ENCODE measurements at regions not wholly inside any gene's neighbourhood (a gene's known extent, or its start where the extent isn't known, plus 50 kb on each side); places are given as distances from the start of the nearest gene placed in this dataset.

- H3K9ac ChIP-seq (ENCODE audit: insufficient read depth in 1 of 2, low read depth in 2 of 2, low read length in 2 of 2), result no peak overlapping the region
- H3K36me3 ChIP-seq (ENCODE audit: control insufficient read depth, insufficient read depth, low read length), result no peaks in the 10 kb centered on the region
- no peak overlapping the region for H3K4me3 ChIP-seq
- H2AFZ ChIP-seq (ENCODE audit: low read depth, low read length), result 0 out of 2 replicates have a peak overlapping the region, but pooled peaks have one; percentile 22
- in situ Hi-C loops (cut with MboI), result no loop called here
- H3K9me3 ChIP-seq (replicated peaks; ENCODE audit: control insufficient read depth, insufficient read depth, low read depth, low read length), result no peaks in the 10 kb centered on the region
- H3K4me2 ChIP-seq (ENCODE audit: insufficient read depth, low read length), result no peak overlapping the region
- intact Hi-C loops (cut with micrococcal nuclease), result no loop called here
- no peak for ATAC-seq
- peaks cover 0 to 4% of the 10 kb centered on the region in 2 experiments; a peak in 1 of 5 replicates for H3K27me3 ChIP-seq (ENCODE audit: control insufficient read depth in 2 of 2, insufficient read depth in 2 of 2, low read length in 2 of 2)
- BruUV-seq (replicated peaks), result no TSS peak
- ChIA-PET CTCF (ENCODE audit: low intra/inter-chr PET ratio) (no interaction called here), POLR2A (no interaction called here)
- no peak overlapping the region for H3K27ac ChIP-seq (ENCODE audit: extremely low read depth, low read depth, low read length)
- DNase-seq (ENCODE audit: extremely low read depth in 1 of 4, low spot score in 3 of 4), result no peak
- H3K4me1 ChIP-seq (replicated peaks in 1 of 2; ENCODE audit: control insufficient read depth in 2 of 2, insufficient read depth in 2 of 2, low read length in 2 of 2), result no peaks in the 10 kb centered on the region
- no peak for TF ChIP-seq FOXP1 (CRISPR knock-in tag; IDR thresholded peaks at IDR 0.05)
- TF ChIP-seq LCOR (CRISPR knock-in tag; IDR thresholded peaks at IDR 0.05), result no peak
- TF ChIP-seq POLR2B (IDR thresholded peaks at IDR 0.05; ENCODE audit: low read depth, partially characterized antibody), result no peak
- no peak for TF ChIP-seq HDAC6 (IDR thresholded peaks at IDR 0.05; ENCODE audit: low read depth, low read length)
- no peak for TF ChIP-seq E4F1 (CRISPR knock-in tag; IDR thresholded peaks at IDR 0.05; ENCODE audit: borderline replicate concordance)
- no peak for TF ChIP-seq TCF3 (CRISPR knock-in tag; IDR thresholded peaks at IDR 0.05)
- no peak for TF ChIP-seq PREB (CRISPR knock-in tag; IDR thresholded peaks at IDR 0.05)
- no peak for FAIRE-seq
- H4K20me1 ChIP-seq (replicated peaks; ENCODE audit: control insufficient read depth, insufficient read depth, low read length), result no peaks in the 10 kb centered on the region
- no peaks in the 10 kb centered on the region for H3K79me2 ChIP-seq (ENCODE audit: control insufficient read depth, insufficient read depth, low read length)
- WGBS (ENCODE audit: insufficient coverage, low coverage, missing lambda C conversion rate), result 1% methylated on average over 8 of the region's 8 CpGs
- H3K9me1 ChIP-seq (ENCODE audit: control insufficient read depth, insufficient read depth, low read length), result no peaks in the 10 kb centered on the region
These were observed 214.6 kb upstream of the MDFIC2 start for GRCh38 chr3:70527026-70527425.
